ENCODE measurements at regions not wholly inside any gene's neighbourhood (a gene's known extent, or its start where the extent isn't known, plus 50 kb on each side); places are given as distances from the start of the nearest gene placed in this dataset.
"Not testable (repeated sequence)": the region's sequence is repeated elsewhere in the genome, so short reads cannot be mapped to it uniquely, and the experiment has no call there.

GRCh38 chr17:77089124-77089490 is 51.7 kb upstream of the SEC14L1 start:
- TF ChIP-seq, protein P1, sequence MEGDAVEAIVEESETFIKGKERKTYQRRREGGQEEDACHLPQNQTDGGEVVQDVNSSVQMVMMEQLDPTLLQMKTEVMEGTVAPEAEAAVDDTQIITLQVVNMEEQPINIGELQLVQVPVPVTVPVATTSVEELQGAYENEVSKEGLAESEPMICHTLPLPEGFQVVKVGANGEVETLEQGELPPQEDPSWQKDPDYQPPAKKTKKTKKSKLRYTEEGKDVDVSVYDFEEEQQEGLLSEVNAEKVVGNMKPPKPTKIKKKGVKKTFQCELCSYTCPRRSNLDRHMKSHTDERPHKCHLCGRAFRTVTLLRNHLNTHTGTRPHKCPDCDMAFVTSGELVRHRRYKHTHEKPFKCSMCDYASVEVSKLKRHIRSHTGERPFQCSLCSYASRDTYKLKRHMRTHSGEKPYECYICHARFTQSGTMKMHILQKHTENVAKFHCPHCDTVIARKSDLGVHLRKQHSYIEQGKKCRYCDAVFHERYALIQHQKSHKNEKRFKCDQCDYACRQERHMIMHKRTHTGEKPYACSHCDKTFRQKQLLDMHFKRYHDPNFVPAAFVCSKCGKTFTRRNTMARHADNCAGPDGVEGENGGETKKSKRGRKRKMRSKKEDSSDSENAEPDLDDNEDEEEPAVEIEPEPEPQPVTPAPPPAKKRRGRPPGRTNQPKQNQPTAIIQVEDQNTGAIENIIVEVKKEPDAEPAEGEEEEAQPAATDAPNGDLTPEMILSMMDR (IDR thresholded peaks at IDR 0.05; ENCODE audit: insufficient read depth, low read length, poor library complexity, severe bottlenecking): no peak
- peaks cover 3% of the 10 kb centered on the region for H3K36me3 ChIP-seq (ENCODE audit: control insufficient read depth, insufficient read depth, low read length)
- no peaks in the 10 kb centered on the region for H3K27me3 ChIP-seq (ENCODE audit: control insufficient read depth, insufficient read depth, low read length)
- peak overlapping the region; percentile 64 for H3K4me3 ChIP-seq (ENCODE audit: low read depth, low read length)
- DNase-seq (ENCODE audit: low read depth): no peak

DNA sequence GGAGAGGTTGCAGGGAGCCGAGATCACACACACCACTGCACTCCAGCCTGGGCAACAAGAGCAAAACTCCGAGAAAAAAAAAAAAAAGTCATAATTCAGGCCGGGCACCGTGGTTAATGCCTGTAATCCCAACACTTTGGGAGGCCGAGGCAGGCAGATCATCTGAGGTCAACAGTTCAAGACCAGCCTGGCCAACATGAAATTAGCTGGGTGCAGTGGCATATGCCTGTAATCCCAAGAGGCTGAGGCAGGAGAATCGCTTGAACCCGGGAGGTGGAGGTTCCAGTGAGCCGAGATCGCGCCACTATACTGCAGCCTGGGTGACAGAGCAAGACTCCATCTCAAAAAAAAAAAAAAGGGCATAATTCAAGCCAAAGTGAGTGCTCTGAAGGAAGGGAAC is 50.8 kb upstream of the SEC14L1 start:
- H3K27me3 ChIP-seq (ENCODE audit: control insufficient read depth, insufficient read depth, low read length); H3K36me3 ChIP-seq (ENCODE audit: control insufficient read depth, insufficient read depth, low read length); H3K4me3 ChIP-seq (ENCODE audit: low read depth, low read length); DNase-seq (ENCODE audit: low read depth): not testable (repeated sequence)

DNA sequence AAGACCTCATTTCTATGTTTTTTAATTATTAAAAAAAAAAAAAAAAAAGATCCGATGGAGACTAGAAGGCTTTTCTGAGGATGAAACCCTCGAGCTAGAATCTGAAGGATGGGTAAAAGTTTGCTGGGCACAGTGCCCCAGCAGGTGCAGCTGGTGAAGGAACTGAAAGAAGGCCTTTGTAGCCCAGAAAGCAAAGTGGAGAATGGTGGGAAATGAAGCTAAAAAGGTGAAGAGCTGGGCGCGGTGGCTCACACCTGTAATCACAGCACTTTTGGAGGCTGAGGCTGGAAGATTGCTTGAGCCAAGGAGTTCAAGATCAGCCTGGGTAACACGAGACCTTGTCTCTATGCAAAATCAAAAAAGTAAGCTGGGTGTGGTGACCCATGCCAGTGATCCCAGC is 50.3 kb upstream of the SEC14L1 start:
- DNase-seq (ENCODE audit: low read depth): no peak
- TF ChIP-seq, protein P1 (IDR thresholded peaks at IDR 0.05; ENCODE audit: insufficient read depth, low read length, poor library complexity, severe bottlenecking): no peak
- peaks cover 3% of the 10 kb centered on the region for H3K36me3 ChIP-seq (ENCODE audit: control insufficient read depth, insufficient read depth, low read length)
- H3K27me3 ChIP-seq (ENCODE audit: control insufficient read depth, insufficient read depth, low read length): no peaks in the 10 kb centered on the region
- H3K4me3 ChIP-seq (ENCODE audit: low read depth, low read length): no peak overlapping the region

Measured in kidney epithelial cell (primary cell).